ENCODE measurements at regions not wholly inside any gene's neighbourhood (a gene's known extent, or its start where the extent isn't known, plus 50 kb on each side); places are given as distances from the start of the nearest gene placed in this dataset.

DNA sequence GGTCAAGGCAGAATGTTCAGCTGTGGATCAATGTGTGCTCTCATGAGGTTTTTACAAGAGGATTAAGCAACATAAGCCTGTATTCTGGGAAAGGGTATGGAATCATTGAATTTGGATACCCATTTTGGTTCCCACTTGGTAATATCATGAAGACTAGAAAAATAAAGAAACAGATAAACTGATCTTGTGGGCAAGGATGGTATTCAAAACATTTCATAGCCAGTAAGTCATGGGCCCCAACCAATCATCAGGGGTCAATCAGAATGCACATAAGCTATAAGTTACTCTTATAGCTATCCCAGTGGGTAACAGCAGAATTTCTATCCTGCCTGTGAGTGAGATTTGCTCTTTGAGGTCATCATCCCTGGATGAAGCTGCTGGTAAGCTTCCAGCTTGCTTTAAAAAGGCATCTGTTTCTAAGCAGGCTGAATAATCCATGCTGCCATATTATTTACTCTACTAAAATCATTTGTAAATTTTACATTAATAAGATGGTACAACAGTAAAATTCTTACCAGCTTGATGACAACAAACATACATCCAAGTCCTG is 291.2 kb downstream of the RAD51AP2 start (continued):
- TF ChIP-seq ZNF331 (CRISPR knock-in tag; IDR thresholded peaks at IDR 0.05; ENCODE audit: low read depth): no peak
- TF ChIP-seq EZH2 (IDR thresholded peaks at IDR 0.05; ENCODE audit: low read depth, unreplicated experiment): no peak
- TF ChIP-seq, protein P1, sequence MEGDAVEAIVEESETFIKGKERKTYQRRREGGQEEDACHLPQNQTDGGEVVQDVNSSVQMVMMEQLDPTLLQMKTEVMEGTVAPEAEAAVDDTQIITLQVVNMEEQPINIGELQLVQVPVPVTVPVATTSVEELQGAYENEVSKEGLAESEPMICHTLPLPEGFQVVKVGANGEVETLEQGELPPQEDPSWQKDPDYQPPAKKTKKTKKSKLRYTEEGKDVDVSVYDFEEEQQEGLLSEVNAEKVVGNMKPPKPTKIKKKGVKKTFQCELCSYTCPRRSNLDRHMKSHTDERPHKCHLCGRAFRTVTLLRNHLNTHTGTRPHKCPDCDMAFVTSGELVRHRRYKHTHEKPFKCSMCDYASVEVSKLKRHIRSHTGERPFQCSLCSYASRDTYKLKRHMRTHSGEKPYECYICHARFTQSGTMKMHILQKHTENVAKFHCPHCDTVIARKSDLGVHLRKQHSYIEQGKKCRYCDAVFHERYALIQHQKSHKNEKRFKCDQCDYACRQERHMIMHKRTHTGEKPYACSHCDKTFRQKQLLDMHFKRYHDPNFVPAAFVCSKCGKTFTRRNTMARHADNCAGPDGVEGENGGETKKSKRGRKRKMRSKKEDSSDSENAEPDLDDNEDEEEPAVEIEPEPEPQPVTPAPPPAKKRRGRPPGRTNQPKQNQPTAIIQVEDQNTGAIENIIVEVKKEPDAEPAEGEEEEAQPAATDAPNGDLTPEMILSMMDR (conservative IDR thresholded peaks at IDR 0.05; ENCODE audit: low read depth in 2 of 2): no peak
- TF ChIP-seq NANOG (IDR thresholded peaks at IDR 0.05; ENCODE audit: borderline replicate concordance): no peak
- no peak for TF ChIP-seq ZNF114 (CRISPR knock-in tag; IDR thresholded peaks at IDR 0.05)

DNA sequence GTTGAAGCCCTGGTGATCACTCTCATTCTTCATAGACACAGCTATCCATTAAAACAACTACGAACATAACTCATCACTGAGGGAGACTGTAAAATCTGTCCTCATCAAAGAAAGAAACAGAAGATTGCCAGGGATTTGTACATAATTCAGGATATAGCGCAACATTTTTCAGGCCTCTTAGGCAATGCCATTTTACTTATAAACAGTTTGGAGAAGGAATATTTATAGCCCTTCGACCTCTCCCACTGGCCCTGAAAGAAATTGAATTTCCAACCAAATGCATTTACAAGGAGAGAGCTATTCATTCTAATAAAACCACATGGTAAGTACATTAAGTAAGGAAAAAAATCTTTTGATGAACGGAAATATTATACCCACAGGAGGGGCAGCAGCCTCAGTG is 295.0 kb downstream of the RAD51AP2 start:
- H3K4me2 ChIP-seq: no peak overlapping the region
- Mint-ChIP-seq H3K9me3 (no peaks in the 10 kb centered on the region), H3K36me3 (ENCODE audit: low read depth) (no peaks in the 10 kb centered on the region), H3K4me3 (no peak overlapping the region), H3K4me1 (peaks cover 15% of the 10 kb centered on the region), H3K27ac (0 out of 2 replicates have a peak overlapping the region, but pooled peaks have one; percentile 7), H3K27me3 (ENCODE audit: insufficient read depth, low read depth, poor library complexity) (no peaks in the 10 kb centered on the region)
- H3K9me2 ChIP-seq (ENCODE audit: insufficient read depth): peaks cover 5% of the 10 kb centered on the region
- no peaks in the 10 kb centered on the region for H4K20me1 ChIP-seq (replicated peaks; ENCODE audit: insufficient read depth)
- no peak overlapping the region for H3K27ac ChIP-seq (ENCODE audit: low read depth)
- no peak overlapping the region for H2AFZ ChIP-seq
- DNase-seq (ENCODE audit: low spot score) (no peak), ATAC-seq (no peak)
- peaks cover 12% of the 10 kb centered on the region for H3K4me1 ChIP-seq (ENCODE audit: insufficient read depth)
- no peaks in the 10 kb centered on the region for H3K79me2 ChIP-seq (replicated peaks; ENCODE audit: insufficient read depth)
- no peaks in the 10 kb centered on the region for H3K36me3 ChIP-seq (ENCODE audit: insufficient read depth)
- no peaks in the 10 kb centered on the region for H3F3A ChIP-seq (replicated peaks; ENCODE audit: low read depth)
- no peak overlapping the region for H3K4me3 ChIP-seq
- H3K27me3 ChIP-seq (ENCODE audit: insufficient read depth): no peaks in the 10 kb centered on the region
- TF ChIP-seq, protein P2, sequence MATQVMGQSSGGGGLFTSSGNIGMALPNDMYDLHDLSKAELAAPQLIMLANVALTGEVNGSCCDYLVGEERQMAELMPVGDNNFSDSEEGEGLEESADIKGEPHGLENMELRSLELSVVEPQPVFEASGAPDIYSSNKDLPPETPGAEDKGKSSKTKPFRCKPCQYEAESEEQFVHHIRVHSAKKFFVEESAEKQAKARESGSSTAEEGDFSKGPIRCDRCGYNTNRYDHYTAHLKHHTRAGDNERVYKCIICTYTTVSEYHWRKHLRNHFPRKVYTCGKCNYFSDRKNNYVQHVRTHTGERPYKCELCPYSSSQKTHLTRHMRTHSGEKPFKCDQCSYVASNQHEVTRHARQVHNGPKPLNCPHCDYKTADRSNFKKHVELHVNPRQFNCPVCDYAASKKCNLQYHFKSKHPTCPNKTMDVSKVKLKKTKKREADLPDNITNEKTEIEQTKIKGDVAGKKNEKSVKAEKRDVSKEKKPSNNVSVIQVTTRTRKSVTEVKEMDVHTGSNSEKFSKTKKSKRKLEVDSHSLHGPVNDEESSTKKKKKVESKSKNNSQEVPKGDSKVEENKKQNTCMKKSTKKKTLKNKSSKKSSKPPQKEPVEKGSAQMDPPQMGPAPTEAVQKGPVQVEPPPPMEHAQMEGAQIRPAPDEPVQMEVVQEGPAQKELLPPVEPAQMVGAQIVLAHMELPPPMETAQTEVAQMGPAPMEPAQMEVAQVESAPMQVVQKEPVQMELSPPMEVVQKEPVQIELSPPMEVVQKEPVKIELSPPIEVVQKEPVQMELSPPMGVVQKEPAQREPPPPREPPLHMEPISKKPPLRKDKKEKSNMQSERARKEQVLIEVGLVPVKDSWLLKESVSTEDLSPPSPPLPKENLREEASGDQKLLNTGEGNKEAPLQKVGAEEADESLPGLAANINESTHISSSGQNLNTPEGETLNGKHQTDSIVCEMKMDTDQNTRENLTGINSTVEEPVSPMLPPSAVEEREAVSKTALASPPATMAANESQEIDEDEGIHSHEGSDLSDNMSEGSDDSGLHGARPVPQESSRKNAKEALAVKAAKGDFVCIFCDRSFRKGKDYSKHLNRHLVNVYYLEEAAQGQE (IDR thresholded peaks at IDR 0.05; ENCODE audit: unreplicated experiment): no peak
- TF ChIP-seq, protein P3, sequence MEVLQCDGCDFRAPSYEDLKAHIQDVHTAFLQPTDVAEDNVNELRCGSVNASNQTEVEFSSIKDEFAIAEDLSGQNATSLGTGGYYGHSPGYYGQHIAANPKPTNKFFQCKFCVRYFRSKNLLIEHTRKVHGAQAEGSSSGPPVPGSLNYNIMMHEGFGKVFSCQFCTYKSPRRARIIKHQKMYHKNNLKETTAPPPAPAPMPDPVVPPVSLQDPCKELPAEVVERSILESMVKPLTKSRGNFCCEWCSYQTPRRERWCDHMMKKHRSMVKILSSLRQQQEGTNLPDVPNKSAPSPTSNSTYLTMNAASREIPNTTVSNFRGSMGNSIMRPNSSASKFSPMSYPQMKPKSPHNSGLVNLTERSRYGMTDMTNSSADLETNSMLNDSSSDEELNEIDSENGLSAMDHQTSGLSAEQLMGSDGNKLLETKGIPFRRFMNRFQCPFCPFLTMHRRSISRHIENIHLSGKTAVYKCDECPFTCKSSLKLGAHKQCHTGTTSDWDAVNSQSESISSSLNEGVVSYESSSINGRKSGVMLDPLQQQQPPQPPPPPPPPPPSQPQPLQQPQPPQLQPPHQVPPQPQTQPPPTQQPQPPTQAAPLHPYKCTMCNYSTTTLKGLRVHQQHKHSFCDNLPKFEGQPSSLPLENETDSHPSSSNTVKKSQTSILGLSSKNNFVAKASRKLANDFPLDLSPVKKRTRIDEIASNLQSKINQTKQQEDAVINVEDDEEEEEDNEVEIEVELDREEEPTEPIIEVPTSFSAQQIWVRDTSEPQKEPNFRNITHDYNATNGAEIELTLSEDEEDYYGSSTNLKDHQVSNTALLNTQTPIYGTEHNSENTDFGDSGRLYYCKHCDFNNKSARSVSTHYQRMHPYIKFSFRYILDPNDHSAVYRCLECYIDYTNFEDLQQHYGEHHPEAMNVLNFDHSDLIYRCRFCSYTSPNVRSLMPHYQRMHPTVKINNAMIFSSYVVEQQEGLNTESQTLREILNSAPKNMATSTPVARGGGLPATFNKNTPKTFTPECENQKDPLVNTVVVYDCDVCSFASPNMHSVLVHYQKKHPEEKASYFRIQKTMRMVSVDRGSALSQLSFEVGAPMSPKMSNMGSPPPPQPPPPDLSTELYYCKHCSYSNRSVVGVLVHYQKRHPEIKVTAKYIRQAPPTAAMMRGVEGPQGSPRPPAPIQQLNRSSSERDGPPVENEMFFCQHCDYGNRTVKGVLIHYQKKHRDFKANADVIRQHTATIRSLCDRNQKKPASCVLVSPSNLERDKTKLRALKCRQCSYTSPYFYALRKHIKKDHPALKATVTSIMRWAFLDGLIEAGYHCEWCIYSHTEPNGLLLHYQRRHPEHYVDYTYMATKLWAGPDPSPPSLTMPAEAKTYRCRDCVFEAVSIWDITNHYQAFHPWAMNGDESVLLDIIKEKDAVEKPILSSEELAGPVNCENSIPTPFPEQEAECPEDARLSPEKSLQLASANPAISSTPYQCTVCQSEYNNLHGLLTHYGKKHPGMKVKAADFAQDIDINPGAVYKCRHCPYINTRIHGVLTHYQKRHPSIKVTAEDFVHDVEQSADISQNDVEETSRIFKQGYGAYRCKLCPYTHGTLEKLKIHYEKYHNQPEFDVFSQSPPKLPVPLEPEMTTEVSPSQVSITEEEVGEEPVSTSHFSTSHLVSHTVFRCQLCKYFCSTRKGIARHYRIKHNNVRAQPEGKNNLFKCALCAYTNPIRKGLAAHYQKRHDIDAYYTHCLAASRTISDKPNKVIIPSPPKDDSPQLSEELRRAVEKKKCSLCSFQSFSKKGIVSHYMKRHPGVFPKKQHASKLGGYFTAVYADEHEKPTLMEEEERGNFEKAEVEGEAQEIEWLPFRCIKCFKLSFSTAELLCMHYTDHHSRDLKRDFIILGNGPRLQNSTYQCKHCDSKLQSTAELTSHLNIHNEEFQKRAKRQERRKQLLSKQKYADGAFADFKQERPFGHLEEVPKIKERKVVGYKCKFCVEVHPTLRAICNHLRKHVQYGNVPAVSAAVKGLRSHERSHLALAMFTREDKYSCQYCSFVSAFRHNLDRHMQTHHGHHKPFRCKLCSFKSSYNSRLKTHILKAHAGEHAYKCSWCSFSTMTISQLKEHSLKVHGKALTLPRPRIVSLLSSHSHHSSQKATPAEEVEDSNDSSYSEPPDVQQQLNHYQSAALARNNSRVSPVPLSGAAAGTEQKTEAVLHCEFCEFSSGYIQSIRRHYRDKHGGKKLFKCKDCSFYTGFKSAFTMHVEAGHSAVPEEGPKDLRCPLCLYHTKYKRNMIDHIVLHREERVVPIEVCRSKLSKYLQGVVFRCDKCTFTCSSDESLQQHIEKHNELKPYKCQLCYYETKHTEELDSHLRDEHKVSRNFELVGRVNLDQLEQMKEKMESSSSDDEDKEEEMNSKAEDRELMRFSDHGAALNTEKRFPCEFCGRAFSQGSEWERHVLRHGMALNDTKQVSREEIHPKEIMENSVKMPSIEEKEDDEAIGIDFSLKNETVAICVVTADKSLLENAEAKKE (CRISPR knock-in tag; IDR thresholded peaks at IDR 0.05): no peak
- TF ChIP-seq, protein P1 (conservative IDR thresholded peaks at IDR 0.05; ENCODE audit: low read depth in 2 of 2): no peak
- no peak for TF ChIP-seq CREB1 (CRISPR knock-in tag; IDR thresholded peaks at IDR 0.05; ENCODE audit: low read depth)
- TF ChIP-seq, protein P4, sequence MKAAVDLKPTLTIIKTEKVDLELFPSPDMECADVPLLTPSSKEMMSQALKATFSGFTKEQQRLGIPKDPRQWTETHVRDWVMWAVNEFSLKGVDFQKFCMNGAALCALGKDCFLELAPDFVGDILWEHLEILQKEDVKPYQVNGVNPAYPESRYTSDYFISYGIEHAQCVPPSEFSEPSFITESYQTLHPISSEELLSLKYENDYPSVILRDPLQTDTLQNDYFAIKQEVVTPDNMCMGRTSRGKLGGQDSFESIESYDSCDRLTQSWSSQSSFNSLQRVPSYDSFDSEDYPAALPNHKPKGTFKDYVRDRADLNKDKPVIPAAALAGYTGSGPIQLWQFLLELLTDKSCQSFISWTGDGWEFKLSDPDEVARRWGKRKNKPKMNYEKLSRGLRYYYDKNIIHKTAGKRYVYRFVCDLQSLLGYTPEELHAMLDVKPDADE (IDR thresholded peaks at IDR 0.05): no peak
- TF ChIP-seq NANOG (IDR thresholded peaks at IDR 0.05; ENCODE audit: borderline replicate concordance): no peak
- no peak for TF ChIP-seq JUNB (IDR thresholded peaks at IDR 0.05; ENCODE audit: unreplicated experiment)

Data from GM23338 (cell line).